CD4-positive, alpha-beta T cell treated with Interferon alpha-2 for 1 hour (primary cell): ENCODE measurements at regions not wholly inside any gene's neighbourhood (a gene's known extent, or its start where the extent isn't known, plus 50 kb on each side); places are given as distances from the start of the nearest gene placed in this dataset.

ENCODE experiments used
- DNase-seq, 2 donors: peaks; one replicate each; pipeline ENCODE4 v3.0.0-alpha.2; 2020 to 2022

DNA sequence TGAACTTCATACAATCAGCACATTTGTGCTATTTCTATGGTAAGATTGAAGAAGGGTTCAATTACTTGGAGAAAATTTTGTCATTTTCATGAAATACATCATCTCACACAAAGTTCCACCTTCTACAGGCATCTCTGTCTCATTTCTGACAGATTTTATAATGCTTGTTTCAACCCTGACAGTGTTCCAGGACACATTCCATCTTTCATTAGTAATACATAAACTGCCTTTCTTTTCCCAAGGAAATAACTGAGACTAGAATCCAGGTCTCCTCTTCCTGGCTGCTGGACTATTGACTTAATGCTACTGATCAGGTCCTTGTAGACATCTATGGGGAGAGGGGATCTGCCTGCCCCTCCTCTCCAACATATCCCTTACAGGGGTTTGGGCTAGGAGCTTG, 70.1 kb upstream of the PLPP4 start:
- DNase-seq, result no peak

DNA sequence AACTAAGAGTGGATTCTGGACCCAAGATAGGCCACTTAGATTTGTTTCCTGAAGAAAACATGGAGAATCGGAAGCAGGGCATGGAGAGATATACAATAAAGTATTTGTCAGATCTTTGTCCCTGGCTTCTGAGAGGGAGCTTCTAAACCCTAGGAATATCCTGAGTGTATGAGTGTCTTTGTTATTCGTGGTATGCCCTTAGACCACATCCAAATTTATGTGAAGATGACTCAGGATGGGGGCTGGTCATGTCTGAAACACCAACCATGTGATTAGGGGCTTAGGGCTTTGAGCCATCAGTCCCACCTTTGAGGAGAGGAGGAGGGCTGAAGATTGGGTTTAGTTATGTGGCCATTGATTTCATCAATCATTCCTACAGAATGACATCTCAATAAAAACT, 69.7 kb upstream of the PLPP4 start:
- DNase-seq, result no peak

- DNase-seq, result no peak
These were observed 64.8 kb upstream of the PLPP4 start for GRCh38 chr10:120392245-120392644.

DNA sequence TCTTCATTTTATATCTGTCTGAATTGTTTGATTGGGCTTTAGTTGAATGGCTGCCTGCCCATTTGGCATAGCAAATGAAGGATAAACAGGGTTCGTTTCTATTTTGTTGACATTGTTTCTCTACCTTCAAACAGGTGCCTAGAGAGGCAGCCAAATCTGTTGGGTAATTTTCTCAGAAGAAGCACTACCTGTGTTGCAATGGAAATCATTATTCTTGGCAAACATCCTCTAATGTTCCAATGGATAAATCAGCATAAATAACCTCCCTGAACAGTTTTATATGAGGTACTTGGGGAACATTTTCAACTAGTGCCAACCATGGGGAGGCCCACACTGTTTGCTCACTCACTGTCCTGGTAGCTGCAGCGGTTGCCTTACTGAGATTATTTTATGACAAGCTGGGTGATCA, 64.4 kb upstream of the PLPP4 start:
- DNase-seq, result no peak

- no peak for DNase-seq
These were observed 62.6 kb upstream of the PLPP4 start for GRCh38 chr10:120394446-120394845.

DNA sequence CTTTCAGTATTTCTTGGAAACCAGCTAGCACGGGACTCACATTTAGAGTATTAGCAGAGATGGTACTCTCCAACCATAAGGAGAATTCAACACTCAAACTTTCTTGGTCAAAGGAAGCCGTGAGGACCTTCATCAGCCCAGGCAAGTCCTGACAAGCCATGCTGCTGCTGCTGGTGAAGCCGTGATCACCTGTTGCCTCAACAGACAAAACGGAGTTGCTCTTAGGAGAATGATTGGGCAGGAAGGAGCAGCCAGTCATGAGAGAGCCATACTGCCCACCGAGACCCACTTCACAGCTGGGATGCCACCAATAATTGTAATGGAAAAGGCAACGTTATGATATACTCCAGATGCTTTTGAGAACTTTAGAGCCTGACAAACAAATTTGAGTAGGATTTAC, 60.8 kb upstream of the PLPP4 start:
- no peak for DNase-seq

DNA sequence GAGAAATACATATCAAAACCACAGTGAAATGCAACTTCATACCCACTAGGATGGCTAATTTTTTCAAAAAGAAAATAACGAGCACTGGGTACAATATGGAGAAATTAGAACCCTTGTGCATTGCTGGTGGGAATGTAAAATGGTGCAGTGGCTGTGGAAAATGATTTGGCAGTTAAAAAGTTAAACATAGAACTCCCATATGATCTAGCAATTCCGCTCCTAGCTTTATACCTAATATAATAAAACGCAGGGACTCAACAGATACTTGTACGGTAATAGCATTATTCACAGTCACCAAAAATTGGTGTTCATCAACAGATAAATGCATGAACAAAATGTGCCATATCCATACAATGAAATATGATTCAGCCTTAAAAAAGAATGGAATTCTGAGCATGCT, 58.8 kb upstream of the PLPP4 start:
- DNase-seq, result no peak

DNA sequence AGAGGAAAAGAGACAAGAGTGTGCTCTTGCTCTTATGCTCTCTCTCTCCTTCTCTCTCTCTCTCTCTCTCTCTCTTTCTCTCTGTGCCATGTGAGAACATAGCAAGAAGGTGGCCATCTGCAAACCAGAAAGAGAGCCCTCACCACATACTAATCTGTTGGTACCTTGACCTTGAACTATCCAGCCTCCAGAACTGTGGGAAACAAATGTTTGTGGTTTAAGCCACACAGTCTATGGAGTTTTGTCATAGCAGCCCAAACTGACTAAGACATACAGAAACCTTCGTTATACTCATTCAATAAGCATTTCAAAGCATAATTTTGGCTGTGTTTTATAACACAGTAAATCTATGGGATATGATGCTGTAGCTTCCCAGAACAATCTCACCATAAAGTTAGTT, 56.4 kb upstream of the PLPP4 start:
- no peak for DNase-seq

DNA sequence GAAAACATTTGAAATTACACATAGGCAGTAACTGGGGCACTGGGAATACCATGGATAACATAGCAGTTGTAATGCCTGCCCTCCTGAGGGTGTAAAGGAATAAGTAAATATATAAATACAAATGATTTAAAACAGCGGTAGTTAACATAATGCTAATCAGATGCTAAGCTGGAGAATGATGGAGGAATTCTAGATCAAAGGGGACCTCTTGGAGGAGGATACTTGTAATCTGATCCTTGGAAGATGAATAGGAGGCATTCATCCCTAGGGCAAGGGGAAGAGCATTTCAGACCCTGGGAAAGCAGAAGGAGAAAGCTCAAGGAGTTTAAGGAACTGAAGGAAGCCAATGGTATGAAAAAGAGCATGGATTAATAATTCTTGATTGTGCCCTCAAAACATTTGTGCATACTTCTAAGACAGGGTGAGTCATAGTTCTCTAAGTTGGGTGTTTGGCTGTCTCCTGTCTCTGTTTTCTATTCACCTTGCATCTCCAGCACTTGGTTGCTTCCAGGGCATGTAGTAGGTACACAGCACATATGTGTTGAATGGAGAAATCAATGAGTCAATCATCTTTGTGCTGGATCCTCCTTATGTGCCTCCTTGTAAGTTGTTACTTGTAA, 54.8 kb upstream of the PLPP4 start:
- no peak for DNase-seq

GRCh38 chr10:120403109-120403508, 53.9 kb upstream of the PLPP4 start:
- no peak for DNase-seq

DNA sequence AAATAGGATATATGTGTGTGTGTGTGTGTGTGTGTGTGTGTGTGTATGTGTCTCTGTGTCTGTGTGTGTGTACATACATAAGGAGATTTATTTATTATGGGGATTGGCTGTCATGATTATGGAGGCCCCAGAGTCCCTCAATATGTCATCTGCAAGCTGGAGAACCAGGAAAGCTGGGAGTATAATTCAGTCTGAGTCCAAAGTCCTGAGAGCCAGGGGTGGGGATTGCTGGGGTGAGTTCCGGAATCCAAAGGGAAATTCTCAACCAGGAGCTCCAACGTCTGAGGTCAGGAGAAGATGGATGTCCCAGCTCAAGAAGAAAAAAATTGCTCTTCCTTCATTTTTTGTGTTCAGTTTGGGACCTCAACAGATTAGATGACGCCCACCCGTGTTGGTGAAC, 50.7 kb upstream of the PLPP4 start:
- DNase-seq, result no peak
